Gastrocnemius medialis (tissue), 4 donors: ENCODE measurements at regions not wholly inside any gene's neighbourhood (a gene's known extent, or its start where the extent isn't known, plus 50 kb on each side); places are given as distances from the start of the nearest gene placed in this dataset.

Experiments
- ATAC-seq, 2 donors: fragments of 150-250 bp; one replicate each; pipeline ENCODE4 v1.9.1; 2016
- DNase-seq, 2 donors: peaks; one replicate each; pipeline ENCODE4 v3.0.0-alpha.2; 2019
- H3K27ac ChIP-seq, 4 donors: fragments of 200-600 bp; sonication (generic); 1 replicate in 1 of 4; 2 replicates in 3 of 4; pipeline ENCODE4 v1.5.1; 2016 to 2018; ENCODE audit warnings: mild to moderate bottlenecking in 2 of 4, moderate library complexity in 1 of 4
- H3K27me3 ChIP-seq, 3 donors: fragments of 200-600 bp; sonication (generic) in 2 of 3; 1 replicate in 1 of 3; 2 replicates in 2 of 3; pipeline versions ENCODE4 v1.5.1 to v1.6.0; 2016 to 2019; ENCODE audit warnings: mild to moderate bottlenecking in 1 of 3, moderate library complexity in 1 of 3
- H3K36me3 ChIP-seq, 2 donors: fragments of 200-600 bp; sonication (generic) in 1 of 2; one replicate each; pipeline ENCODE4 v1.5.1; 2017 to 2018
- H3K4me1 ChIP-seq, 2 donors: fragments of 200-600 bp; sonication (generic) in 1 of 2; one replicate each; pipeline ENCODE4 v1.5.1; 2016 to 2017; ENCODE audit warnings: mild to moderate bottlenecking in 2 of 2
- H3K4me3 ChIP-seq, 4 donors: fragments of 200-600 bp; sonication (generic) in 3 of 4; 1 replicate in 1 of 4; 2 replicates in 3 of 4; pipeline ENCODE4 v1.5.1; 2016 to 2019; ENCODE audit warnings: mild to moderate bottlenecking in 2 of 4
- H3K9me3 ChIP-seq, 3 donors: fragments of 200-600 bp; sonication (generic) in 2 of 3; 1 replicate in 1 of 3; 2 replicates in 2 of 3; pipeline ENCODE4 v1.5.1; 2016 to 2019
- POLR2A ChIP-seq, 2 donors: fragments of 450-650 bp; IDR thresholded peaks; one replicate each; pipeline ENCODE4 v1.6.1; 2017; ENCODE audit warnings: antibody characterized with exemption in 2 of 2, mild to moderate bottlenecking in 2 of 2, moderate library complexity in 2 of 2
- in situ Hi-C, 4 donors: fragments of 200-750 bp; cut with MboI; loops; one replicate each; pipeline versions ENCODE4 v1.15.0 to v1.8.0; 2017; ENCODE audit warnings: low sequenced_read_pairs in 4 of 4
- intact Hi-C: fragments of 100-400 bp; cut with DNase I; formaldehyde crosslinking; loops from one replicate; pipeline ENCODE4 v1.15.1; 2023; ENCODE audit warnings: low total_unique reads
- TF ChIP-seq, protein P1 (sequence below), 5 experiments: fragments of 450-650 bp in 3 of 5; fragments of 200-600 bp in 2 of 5; sonication (generic) in 2 of 5; IDR thresholded peaks in 4 of 5; conservative IDR thresholded peaks in 1 of 5; 1 replicate in 4 of 5; 2 replicates in 1 of 5; pipeline ENCODE4 v1.5.1; 2016 to 2019; ENCODE audit warnings: antibody characterized with exemption in 5 of 5, mild to moderate bottlenecking in 3 of 5, moderate library complexity in 3 of 5

DNA sequence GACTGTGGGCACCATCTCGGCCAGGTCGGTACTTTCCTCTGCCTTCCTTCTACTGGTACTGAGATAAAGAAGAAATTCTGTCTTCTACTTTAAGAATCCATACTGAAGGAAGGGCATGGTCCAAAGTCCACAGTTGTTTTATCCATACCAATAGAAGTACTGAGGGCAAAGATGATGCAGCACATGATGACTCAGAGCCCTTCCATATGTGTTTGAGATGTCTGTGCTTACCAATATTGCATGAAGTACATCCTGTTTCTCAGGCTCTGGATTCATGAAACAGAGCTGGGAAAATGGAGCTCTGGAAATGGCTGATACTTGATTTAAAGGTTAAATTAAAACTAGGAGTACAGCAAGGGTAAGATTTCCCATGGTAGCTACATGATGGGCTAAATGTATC lies 799.9 kb downstream of the NLGN4Y start:
- intact Hi-C loops (no loop called here), in situ Hi-C loops (no loop called here)
- ATAC-seq: no peak
- DNase-seq: no peak
- Histone ChIP-seq H3K9me3 (no peaks in the 10 kb centered on the region), H3K36me3 (no peaks in the 10 kb centered on the region), H3K27me3 (no peaks in the 10 kb centered on the region), H3K4me3 (no peak overlapping the region), H3K4me1 (no peaks in the 10 kb centered on the region), H3K27ac (no peak overlapping the region)
- TF ChIP-seq POLR2A (IDR thresholded peaks at IDR 0.05): no peak
- TF ChIP-seq, protein P1, sequence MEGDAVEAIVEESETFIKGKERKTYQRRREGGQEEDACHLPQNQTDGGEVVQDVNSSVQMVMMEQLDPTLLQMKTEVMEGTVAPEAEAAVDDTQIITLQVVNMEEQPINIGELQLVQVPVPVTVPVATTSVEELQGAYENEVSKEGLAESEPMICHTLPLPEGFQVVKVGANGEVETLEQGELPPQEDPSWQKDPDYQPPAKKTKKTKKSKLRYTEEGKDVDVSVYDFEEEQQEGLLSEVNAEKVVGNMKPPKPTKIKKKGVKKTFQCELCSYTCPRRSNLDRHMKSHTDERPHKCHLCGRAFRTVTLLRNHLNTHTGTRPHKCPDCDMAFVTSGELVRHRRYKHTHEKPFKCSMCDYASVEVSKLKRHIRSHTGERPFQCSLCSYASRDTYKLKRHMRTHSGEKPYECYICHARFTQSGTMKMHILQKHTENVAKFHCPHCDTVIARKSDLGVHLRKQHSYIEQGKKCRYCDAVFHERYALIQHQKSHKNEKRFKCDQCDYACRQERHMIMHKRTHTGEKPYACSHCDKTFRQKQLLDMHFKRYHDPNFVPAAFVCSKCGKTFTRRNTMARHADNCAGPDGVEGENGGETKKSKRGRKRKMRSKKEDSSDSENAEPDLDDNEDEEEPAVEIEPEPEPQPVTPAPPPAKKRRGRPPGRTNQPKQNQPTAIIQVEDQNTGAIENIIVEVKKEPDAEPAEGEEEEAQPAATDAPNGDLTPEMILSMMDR (IDR thresholded peaks at IDR 0.05 in 4 of 5, conservative IDR thresholded peaks at IDR 0.05 in 1 of 5): no peak

- H3K27ac ChIP-seq: no peak overlapping the region
- no peak overlapping the region for H3K4me3 ChIP-seq
- no peak for ATAC-seq
- H3K4me1 ChIP-seq: no peaks in the 10 kb centered on the region
- no peaks in the 10 kb centered on the region for H3K9me3 ChIP-seq
- intact Hi-C loops: no loop called here
- no peaks in the 10 kb centered on the region for H3K36me3 ChIP-seq
- no peak for DNase-seq
- in situ Hi-C loops: no loop called here
- TF ChIP-seq, protein P1 (IDR thresholded peaks at IDR 0.05 in 4 of 5, conservative IDR thresholded peaks at IDR 0.05 in 1 of 5): no peak
- TF ChIP-seq POLR2A (IDR thresholded peaks at IDR 0.05): no peak
- no peaks in the 10 kb centered on the region for H3K27me3 ChIP-seq
Observed at GRCh38 chrY:15325201-15325600, 800.9 kb downstream of the NLGN4Y start.

GRCh38 chrY:15326673-15327072 lies 802.3 kb downstream of the NLGN4Y start:
- in situ Hi-C loops: no loop called here
- no peak for ATAC-seq
- no peak overlapping the region for H3K4me3 ChIP-seq
- no peak for DNase-seq
- H3K27me3 ChIP-seq: no peaks in the 10 kb centered on the region
- no peaks in the 10 kb centered on the region for H3K9me3 ChIP-seq
- TF ChIP-seq, protein P1 (IDR thresholded peaks at IDR 0.05 in 4 of 5, conservative IDR thresholded peaks at IDR 0.05 in 1 of 5): no peak
- no peak for TF ChIP-seq POLR2A (IDR thresholded peaks at IDR 0.05)
- H3K36me3 ChIP-seq: no peaks in the 10 kb centered on the region
- intact Hi-C loops: no loop called here
- H3K4me1 ChIP-seq: no peaks in the 10 kb centered on the region
- H3K27ac ChIP-seq: no peak overlapping the region

DNA sequence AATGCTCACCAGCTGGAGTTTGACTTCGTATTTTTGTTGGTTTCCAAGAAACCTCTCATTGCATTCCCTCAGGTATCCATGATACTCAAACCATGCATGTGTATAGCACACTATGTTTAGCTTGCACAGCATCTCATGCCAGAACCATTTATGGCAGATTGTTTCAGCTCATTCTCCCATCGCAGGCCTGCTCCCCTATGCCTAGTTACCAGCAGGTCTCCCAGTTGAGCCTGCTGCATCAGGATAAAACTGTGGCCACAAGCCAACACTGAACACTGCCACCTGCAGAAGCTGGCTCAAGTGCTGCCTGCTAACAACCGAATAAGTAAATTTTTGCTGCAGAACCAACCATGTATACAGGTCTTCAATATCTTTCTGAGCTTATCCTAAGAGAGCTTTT lies 804.5 kb downstream of the NLGN4Y start:
- in situ Hi-C loops: no loop called here
- no peak for ATAC-seq
- TF ChIP-seq, protein P1 (IDR thresholded peaks at IDR 0.05 in 4 of 5, conservative IDR thresholded peaks at IDR 0.05 in 1 of 5): no peak
- TF ChIP-seq POLR2A (IDR thresholded peaks at IDR 0.05): no peak

DNA sequence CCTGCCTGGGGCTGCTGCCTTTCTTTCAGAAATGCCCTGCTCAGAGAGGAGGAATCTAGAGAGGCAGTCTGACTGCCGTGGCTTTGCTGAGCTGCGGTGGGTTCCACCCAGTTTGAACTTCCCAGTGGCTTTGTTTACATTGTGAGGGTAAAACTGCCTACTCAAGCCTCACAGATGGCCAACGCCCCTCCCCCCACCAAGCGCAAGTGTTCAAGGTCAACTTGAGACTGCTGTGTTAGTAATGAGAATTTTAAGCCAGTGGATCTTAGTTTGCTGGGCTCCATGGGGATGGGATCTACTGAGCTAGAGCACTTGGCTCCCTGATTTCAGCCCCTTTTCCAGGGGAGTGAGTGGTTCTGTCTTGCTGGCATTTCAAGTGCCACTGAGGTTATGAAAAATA lies 819.2 kb downstream of the NLGN4Y start:
- no peaks in the 10 kb centered on the region for H3K36me3 ChIP-seq
- ATAC-seq (no peak), DNase-seq (no peak)
- in situ Hi-C loops (no loop called here), intact Hi-C loops (no loop called here)
- no peak for TF ChIP-seq POLR2A (IDR thresholded peaks at IDR 0.05)
- TF ChIP-seq, protein P1 (IDR thresholded peaks at IDR 0.05 in 4 of 5, conservative IDR thresholded peaks at IDR 0.05 in 1 of 5): no peak
- H3K27ac ChIP-seq: no peak overlapping the region
- no peaks in the 10 kb centered on the region for H3K9me3 ChIP-seq
- no peaks in the 10 kb centered on the region for H3K27me3 ChIP-seq
- H3K4me1 ChIP-seq: no peaks in the 10 kb centered on the region
- no peak overlapping the region for H3K4me3 ChIP-seq

More for the DNA sequence above, 804.5 kb downstream of the NLGN4Y start:
- Histone ChIP-seq H3K4me3 (no peak overlapping the region), H3K4me1 (no peaks in the 10 kb centered on the region), H3K27me3 (no peaks in the 10 kb centered on the region), H3K9me3 (no peaks in the 10 kb centered on the region), H3K36me3 (no peaks in the 10 kb centered on the region), H3K27ac (no peak overlapping the region)
- intact Hi-C loops: no loop called here
- no peak for DNase-seq
